Smooth muscle cell (in vitro differentiated cells): ENCODE measurements at regions not wholly inside any gene's neighbourhood (a gene's known extent, or its start where the extent isn't known, plus 50 kb on each side); places are given as distances from the start of the nearest gene placed in this dataset.

Experiments used
- DNase-seq: peaks from one replicate; lab custom pipeline; 2025; ENCODE audit not compliant: unreplicated experiment; lab: John Stamatoyannopoulos, UW
- H2AFZ ChIP-seq: fragments of 200-600 bp; sonication (generic); 2 replicates; pipeline ENCODE4 v1.6.0; 2016; ENCODE audit warnings: antibody characterized with exemption, low read depth, mild to moderate bottlenecking
- H3F3A ChIP-seq: fragments of 200-600 bp; sonication (generic); 2 replicates; pipeline ENCODE4 v1.6.0; 2017; ENCODE audit warnings: antibody characterized with exemption, low read depth
- H3K27ac ChIP-seq: fragments of 200-600 bp; sonication (generic); 2 replicates; pipeline ENCODE4 v1.5.1; 2016; ENCODE audit warnings: low read depth, mild to moderate bottlenecking
- H3K27me3 ChIP-seq: fragments of 200-600 bp; sonication (generic); 2 replicates; pipeline ENCODE4 v1.6.1; 2016; ENCODE audit warnings: low read depth, mild to moderate bottlenecking
- H3K36me3 ChIP-seq: fragments of 200-600 bp; sonication (generic); 2 replicates; pipeline ENCODE4 v1.5.1; 2016; ENCODE audit warnings: low read depth
- H3K4me1 ChIP-seq: fragments of 200-600 bp; sonication (generic); 2 replicates; pipeline ENCODE4 v1.5.1; 2016; ENCODE audit warnings: low read depth
- H3K4me2 ChIP-seq: fragments of 200-600 bp; sonication (generic); 2 replicates; pipeline ENCODE4 v1.6.0; 2016; ENCODE audit warnings: mild to moderate bottlenecking
- H3K4me3 ChIP-seq: fragments of 200-600 bp; sonication (generic); 2 replicates; pipeline ENCODE4 v1.5.1; 2016; ENCODE audit warnings: mild to moderate bottlenecking
- H3K79me2 ChIP-seq: fragments of 200-600 bp; sonication (generic); 2 replicates; pipeline ENCODE4 v1.6.0; 2016; ENCODE audit warnings: low read depth, mild to moderate bottlenecking
- H3K9ac ChIP-seq: fragments of 200-600 bp; sonication (generic); 2 replicates; pipeline ENCODE4 v1.6.0; 2016; ENCODE audit warnings: low read depth
- H3K9me3 ChIP-seq: fragments of 200-600 bp; sonication (generic); replicated peaks from 2 replicates; pipeline ENCODE4 v1.5.1; 2016; ENCODE audit warnings: low read depth
- H4K20me1 ChIP-seq: fragments of 200-600 bp; sonication (generic); 2 replicates; pipeline ENCODE4 v1.6.0; 2016; ENCODE audit warnings: low read depth
- CTCF ChIP-seq: fragments of 200-600 bp; sonication (generic); IDR thresholded peaks from 2 replicates; pipeline ENCODE4 v1.5.1; 2017; ENCODE audit warnings: borderline replicate concordance, mild to moderate bottlenecking, antibody characterized with exemption; ENCODE audit not compliant: insufficient read depth, poor library complexity, severe bottlenecking
- WGBS: methylation state at CpG from one replicate; pipeline ENCODE4 v1.1.7; 2016; ENCODE audit warnings: low lambda C conversion rate; 5-methylcytosine and 5-hydroxymethylcytosine counted together

DNA sequence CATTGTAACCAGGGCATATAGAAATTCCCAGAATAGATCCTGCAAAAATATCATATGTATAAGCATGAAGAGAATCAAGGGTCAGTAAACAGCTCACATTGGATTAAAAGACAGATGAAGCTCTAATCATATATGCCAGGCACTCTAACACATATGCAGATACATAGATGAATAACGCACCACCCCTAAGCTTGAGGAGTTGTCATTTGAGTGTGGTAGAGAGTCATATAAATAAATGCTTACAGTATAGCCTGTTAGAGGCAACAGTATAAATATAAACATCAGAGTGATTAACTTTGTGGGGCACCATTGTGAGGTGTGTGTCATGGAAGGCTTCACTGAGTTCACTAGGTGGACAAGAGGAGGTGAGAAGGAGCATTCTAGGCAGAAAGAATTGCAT is 346.7 kb upstream of the PRICKLE1 start:
- 75% methylated on average over 1 of the region's 1 CpG for WGBS
- no peak overlapping the region for H3K9ac ChIP-seq
- no peaks in the 10 kb centered on the region for H3K36me3 ChIP-seq
- no peak overlapping the region for H2AFZ ChIP-seq
- H3K4me1 ChIP-seq: no peaks in the 10 kb centered on the region
- peaks cover 5% of the 10 kb centered on the region for H3K9me3 ChIP-seq
- H3K27ac ChIP-seq: peak overlapping the region; percentile 52
- TF ChIP-seq CTCF: no peak
- no peak for DNase-seq
- no peaks in the 10 kb centered on the region for H3K79me2 ChIP-seq
- H3K4me3 ChIP-seq: no peak overlapping the region
- no peaks in the 10 kb centered on the region for H3K27me3 ChIP-seq
- peak overlapping the region; percentile 67 for H3K4me2 ChIP-seq
- H3F3A ChIP-seq: peaks cover 26% of the 10 kb centered on the region
- no peaks in the 10 kb centered on the region for H4K20me1 ChIP-seq

- no peak for TF ChIP-seq CTCF
Observed at GRCh38 chr12:42935756-42936155, 346.2 kb upstream of the PRICKLE1 start.

DNA sequence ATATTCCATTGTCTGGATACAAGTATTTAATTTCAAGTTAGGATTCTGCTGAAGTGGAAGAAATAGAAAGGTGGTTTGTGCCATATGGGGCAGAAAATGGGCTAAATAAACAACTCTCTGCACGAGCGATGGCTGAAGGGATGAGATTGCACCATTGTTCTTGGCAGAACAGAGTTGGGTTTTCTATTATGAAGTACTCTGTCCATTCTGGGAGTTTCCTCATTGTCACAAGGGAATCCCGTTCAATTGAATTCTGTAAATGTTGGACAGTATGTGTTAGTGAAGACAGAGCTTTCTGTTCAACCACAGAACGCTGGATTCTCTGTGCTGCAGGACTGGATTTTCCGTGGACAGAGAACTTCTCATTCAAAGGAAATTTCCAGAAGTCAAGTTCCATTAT is 345.5 kb upstream of the PRICKLE1 start:
- H3K9me3 ChIP-seq: no peaks in the 10 kb centered on the region
- WGBS: 76% methylated on average over 5 of the region's 5 CpGs
- H3K4me3 ChIP-seq: no peak overlapping the region
- H3K4me2 ChIP-seq: peak overlapping the region; percentile 54
- TF ChIP-seq CTCF: no peak
- H4K20me1 ChIP-seq: no peaks in the 10 kb centered on the region
- H3K27me3 ChIP-seq: no peaks in the 10 kb centered on the region
- H3K9ac ChIP-seq: no peak overlapping the region
- no peak for DNase-seq
- H3K36me3 ChIP-seq: no peaks in the 10 kb centered on the region
- peak overlapping the region; percentile 52 for H3K27ac ChIP-seq
- H3K4me1 ChIP-seq: no peaks in the 10 kb centered on the region
- H3F3A ChIP-seq: peaks cover 26% of the 10 kb centered on the region
- H2AFZ ChIP-seq: no peak overlapping the region
- no peaks in the 10 kb centered on the region for H3K79me2 ChIP-seq

More at GRCh38 chr12:42935756-42936155, 346.2 kb upstream of the PRICKLE1 start:
- peaks cover 26% of the 10 kb centered on the region for H3F3A ChIP-seq
- H4K20me1 ChIP-seq: no peaks in the 10 kb centered on the region
- DNase-seq: no peak
- H2AFZ ChIP-seq: no peak overlapping the region
- H3K4me3 ChIP-seq: no peak overlapping the region
- H3K4me1 ChIP-seq: no peaks in the 10 kb centered on the region
- no peak overlapping the region for H3K9ac ChIP-seq
- no peaks in the 10 kb centered on the region for H3K36me3 ChIP-seq
- peak overlapping the region; percentile 67 for H3K4me2 ChIP-seq
- H3K27me3 ChIP-seq: no peaks in the 10 kb centered on the region
- peak overlapping the region; percentile 52 for H3K27ac ChIP-seq
- no peaks in the 10 kb centered on the region for H3K79me2 ChIP-seq
- 2% methylated on average over 2 of the region's 2 CpGs for WGBS
- H3K9me3 ChIP-seq: no peaks in the 10 kb centered on the region

DNA sequence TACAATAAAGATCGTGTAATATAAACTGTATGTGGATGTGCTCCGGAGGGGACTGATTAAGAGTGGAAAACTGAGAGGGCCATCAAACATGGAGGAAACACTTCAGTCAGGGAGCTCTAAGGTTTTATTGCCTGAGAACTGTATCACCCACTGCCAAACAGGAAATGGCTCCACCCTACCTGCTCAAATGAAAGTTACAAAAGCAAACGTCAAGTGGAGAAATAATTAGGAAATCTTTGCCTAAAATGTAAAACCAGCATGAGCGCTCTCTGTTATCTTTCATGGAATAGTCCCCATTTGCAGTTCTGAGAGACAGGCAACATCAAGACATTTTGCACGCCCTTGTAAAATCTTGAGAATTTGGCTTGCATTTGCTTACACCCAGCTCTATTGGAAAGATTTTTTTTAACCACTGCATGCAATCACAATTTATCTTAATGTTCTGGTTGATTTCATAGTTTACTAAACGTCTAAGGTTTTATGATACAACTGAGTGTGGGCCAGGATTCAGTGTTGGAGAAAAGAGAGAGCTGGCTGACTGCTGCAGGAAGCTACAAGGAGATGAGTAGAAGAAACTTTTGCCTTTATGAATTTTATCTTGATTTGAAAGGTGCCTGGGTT is 344.0 kb upstream of the PRICKLE1 start:
- TF ChIP-seq CTCF: no peak
- H3K4me1 ChIP-seq: no peaks in the 10 kb centered on the region
- H2AFZ ChIP-seq: peak overlapping the region; percentile 78
- H3K79me2 ChIP-seq: no peaks in the 10 kb centered on the region
- no peaks in the 10 kb centered on the region for H4K20me1 ChIP-seq
- no peak overlapping the region for H3K9ac ChIP-seq
- peaks cover 26% of the 10 kb centered on the region for H3F3A ChIP-seq
- no peaks in the 10 kb centered on the region for H3K27me3 ChIP-seq
- no peaks in the 10 kb centered on the region for H3K36me3 ChIP-seq
- peak overlapping the region; percentile 17 for H3K27ac ChIP-seq
- 41% methylated on average over 6 of the region's 6 CpGs for WGBS
- peak overlapping the region; percentile 46 for H3K4me2 ChIP-seq
- H3K4me3 ChIP-seq: no peak overlapping the region
- no peaks in the 10 kb centered on the region for H3K9me3 ChIP-seq
- no peak for DNase-seq
